DND-41 (cell line): ENCODE measurements at regions not wholly inside any gene's neighbourhood (a gene's known extent, or its start where the extent isn't known, plus 50 kb on each side); places are given as distances from the start of the nearest gene placed in this dataset.

ENCODE experiments used
- ATAC-seq: fragments of 200-7000 bp; cut with Tn5 transposase; 3 replicates; pipeline ENCODE4 v1.9.1; 2021; ENCODE audit warnings: low read depth; ENCODE audit not compliant: insufficient read depth
- DNase-seq: peaks from one replicate; pipeline ENCODE4 v3.0.0-alpha.2; 2020
- H2AFZ ChIP-seq: 2 replicates; pipeline ENCODE4 v1.6.0; 2012; ENCODE audit warnings: low read depth, low read length
- H3K27ac ChIP-seq: 2 replicates; pipeline ENCODE4 v1.5.1; 2012; ENCODE audit warnings: low read length, inconsistent platforms
- H3K27me3 ChIP-seq: fragments of 200-600 bp; sonication (generic); 2 replicates; pipeline ENCODE4 v1.6.0; 2012; ENCODE audit warnings: low read length, mild to moderate bottlenecking, inconsistent platforms; ENCODE audit not compliant: insufficient read depth, poor library complexity
- H3K36me3 ChIP-seq: 2 replicates; pipeline ENCODE4 v1.5.1; 2012; ENCODE audit warnings: low read length, inconsistent platforms; ENCODE audit not compliant: insufficient read depth
- H3K4me1 ChIP-seq: 2 replicates; pipeline ENCODE4 v1.5.1; 2012; ENCODE audit warnings: mild to moderate bottlenecking, low read length; ENCODE audit not compliant: insufficient read depth
- H3K4me2 ChIP-seq: 2 replicates; pipeline ENCODE4 v1.6.0; 2012; ENCODE audit warnings: mild to moderate bottlenecking, moderate library complexity, low read length, inconsistent platforms; ENCODE audit not compliant: insufficient read depth
- H3K4me3 ChIP-seq, 2 experiments: fragments of 200-600 bp in 1 of 2; shearing (Covaris generic) in 1 of 2; 2 replicates each; pipeline ENCODE4 v1.5.1; 2012 to 2016; ENCODE audit warnings: inconsistent platforms in 2 of 2, low read length in 2 of 2, mild to moderate bottlenecking in 2 of 2, low read depth in 1 of 2, moderate library complexity in 1 of 2
- H3K79me2 ChIP-seq: 2 replicates; pipeline ENCODE4 v1.6.0; 2012; ENCODE audit warnings: low read length, inconsistent platforms; ENCODE audit not compliant: insufficient read depth
- H3K9ac ChIP-seq: 2 replicates; pipeline ENCODE4 v1.6.0; 2012; ENCODE audit warnings: low read depth, mild to moderate bottlenecking, inconsistent platforms, low read length, moderate library complexity
- H3K9me3 ChIP-seq: 2 replicates; pipeline ENCODE4 v1.5.1; 2012; ENCODE audit warnings: low read length, moderate library complexity, mild to moderate bottlenecking, inconsistent platforms; ENCODE audit not compliant: insufficient read depth, severe bottlenecking
- H4K20me1 ChIP-seq: 2 replicates; pipeline ENCODE4 v1.6.0; 2012; ENCODE audit warnings: low read length; ENCODE audit not compliant: insufficient read depth
- CTCF ChIP-seq: IDR thresholded peaks from 2 replicates; pipeline ENCODE4 v1.5.1; 2012; ENCODE audit warnings: borderline replicate concordance, low read length, moderate library complexity, mild to moderate bottlenecking; ENCODE audit not compliant: poor library complexity, severe bottlenecking; ENCODE audit errors: extremely low read depth
- EZH2 ChIP-seq: IDR thresholded peaks from 3 replicates; pipeline ENCODE4 v1.6.1; 2012; ENCODE audit warnings: borderline replicate concordance, low read depth, mild to moderate bottlenecking, moderate library complexity, low read length, inconsistent platforms; ENCODE audit not compliant: severe bottlenecking

GRCh38 chr11:112685111-112685510, 276.1 kb upstream of the NCAM1 start:
- TF ChIP-seq EZH2 = no peak
- TF ChIP-seq CTCF = no peak
- H4K20me1 ChIP-seq = no peaks in the 10 kb centered on the region
- H3K4me2 ChIP-seq = no peak overlapping the region
- no peak overlapping the region for H2AFZ ChIP-seq
- no peak overlapping the region for H3K27ac ChIP-seq
- no peak for DNase-seq
- no peak overlapping the region for H3K4me3 ChIP-seq
- H3K27me3 ChIP-seq = no peaks in the 10 kb centered on the region
- no peaks in the 10 kb centered on the region for H3K9me3 ChIP-seq
- ATAC-seq = no peak
- H3K36me3 ChIP-seq = no peaks in the 10 kb centered on the region
- no peaks in the 10 kb centered on the region for H3K79me2 ChIP-seq
- no peaks in the 10 kb centered on the region for H3K4me1 ChIP-seq
- H3K9ac ChIP-seq = no peak overlapping the region

DNA sequence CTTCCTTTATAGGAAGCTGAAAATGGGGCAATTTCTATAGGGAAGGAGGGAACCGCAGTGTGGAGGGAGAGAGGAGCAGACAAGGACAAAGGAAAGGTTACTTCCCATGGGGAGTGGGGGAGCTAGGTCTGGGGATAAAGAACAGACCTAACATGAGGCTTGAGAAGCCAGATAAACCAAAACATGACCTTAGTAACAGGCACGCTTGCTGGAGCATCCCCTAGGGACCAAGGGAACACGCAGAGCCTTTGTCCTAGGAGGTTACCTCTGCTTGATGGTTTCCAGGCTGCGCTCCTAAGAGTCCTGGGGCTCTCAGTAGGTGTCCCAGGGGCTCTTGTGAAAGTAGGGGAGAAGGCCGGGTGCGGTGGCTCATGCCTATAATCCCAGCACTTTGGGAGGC, 271.4 kb upstream of the NCAM1 start:
- TF ChIP-seq CTCF = no peak
- TF ChIP-seq EZH2 = no peak
- Histone ChIP-seq H4K20me1 (no peaks in the 10 kb centered on the region), H3K9me3 (no peaks in the 10 kb centered on the region), H3K4me1 (no peaks in the 10 kb centered on the region), H3K9ac (no peak overlapping the region), H3K79me2 (no peaks in the 10 kb centered on the region), H3K4me2 (no peak overlapping the region), H2AFZ (no peak overlapping the region), H3K27ac (no peak overlapping the region), H3K27me3 (no peaks in the 10 kb centered on the region), H3K4me3 (no peak overlapping the region), H3K36me3 (no peaks in the 10 kb centered on the region)
- DNase-seq (no peak), ATAC-seq (no peak)

GRCh38 chr11:112693781-112694180, 267.4 kb upstream of the NCAM1 start:
- H4K20me1 ChIP-seq = no peaks in the 10 kb centered on the region
- H2AFZ ChIP-seq = no peak overlapping the region
- DNase-seq = no peak
- H3K9me3 ChIP-seq = no peaks in the 10 kb centered on the region
- ATAC-seq = no peak
- no peaks in the 10 kb centered on the region for H3K4me1 ChIP-seq
- TF ChIP-seq CTCF (no peak), EZH2 (no peak)
- no peak overlapping the region for H3K27ac ChIP-seq
- no peaks in the 10 kb centered on the region for H3K27me3 ChIP-seq
- no peak overlapping the region for H3K4me2 ChIP-seq
- H3K9ac ChIP-seq = no peak overlapping the region
- H3K36me3 ChIP-seq = no peaks in the 10 kb centered on the region
- no peak overlapping the region for H3K4me3 ChIP-seq
- no peaks in the 10 kb centered on the region for H3K79me2 ChIP-seq

DNA sequence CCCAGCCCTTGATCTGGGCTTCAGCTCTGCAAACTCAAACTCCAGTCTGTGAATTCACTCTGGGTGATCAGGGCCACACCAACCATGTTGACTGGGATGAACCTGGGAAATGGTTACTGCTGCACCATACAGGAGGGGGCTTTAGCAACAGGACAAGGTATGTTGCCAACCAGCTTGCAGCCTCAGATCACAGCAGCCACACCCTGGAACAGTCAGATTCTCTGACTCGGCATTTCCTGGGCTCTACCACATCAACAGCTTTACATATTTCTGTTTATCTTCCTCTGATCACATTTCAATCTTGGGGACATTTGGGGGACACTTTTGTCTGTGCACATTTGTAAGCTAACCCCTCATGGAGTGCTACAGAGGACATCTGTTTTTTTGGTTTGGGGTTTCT, 267.0 kb upstream of the NCAM1 start:
- no peak overlapping the region for H3K4me2 ChIP-seq
- no peak for ATAC-seq

More for the DNA sequence above, 267.0 kb upstream of the NCAM1 start:
- no peaks in the 10 kb centered on the region for H3K4me1 ChIP-seq
- no peaks in the 10 kb centered on the region for H3K9me3 ChIP-seq
- no peaks in the 10 kb centered on the region for H3K79me2 ChIP-seq
- no peak for DNase-seq
- H4K20me1 ChIP-seq = no peaks in the 10 kb centered on the region
- no peaks in the 10 kb centered on the region for H3K36me3 ChIP-seq
- no peak overlapping the region for H3K27ac ChIP-seq
- H2AFZ ChIP-seq = no peak overlapping the region
- no peak overlapping the region for H3K4me3 ChIP-seq
- no peak overlapping the region for H3K9ac ChIP-seq
- H3K27me3 ChIP-seq = no peaks in the 10 kb centered on the region
- TF ChIP-seq EZH2 (no peak), CTCF (no peak)
